Mesendoderm (in vitro differentiated cells): ENCODE measurements at regions not wholly inside any gene's neighbourhood (a gene's known extent, or its start where the extent isn't known, plus 50 kb on each side); places are given as distances from the start of the nearest gene placed in this dataset.
"Not testable (repeated sequence)": the region's sequence is repeated elsewhere in the genome, so short reads cannot be mapped to it uniquely, and the experiment has no call there.

Source experiments
- DNase-seq: peaks from one replicate; pipeline ENCODE4 v3.0.0; 2013
- H2AK5ac ChIP-seq: 2 replicates; pipeline ENCODE4 v1.6.1; 2013; ENCODE audit warnings: low read length, inconsistent platforms
- H2BK120ac ChIP-seq: 2 replicates; pipeline ENCODE4 v1.6.1; 2013; ENCODE audit warnings: low read depth, mild to moderate bottlenecking, low read length, moderate library complexity, mixed read lengths
- H2BK15ac ChIP-seq: replicated peaks from 2 replicates; pipeline ENCODE4 v1.6.1; 2013; ENCODE audit warnings: low read depth, mild to moderate bottlenecking, moderate library complexity
- H2BK5ac ChIP-seq: 2 replicates; pipeline ENCODE4 v1.6.1; 2013; ENCODE audit warnings: low read length, inconsistent platforms
- H3K18ac ChIP-seq: 2 replicates; pipeline ENCODE4 v1.6.1; 2013; ENCODE audit warnings: mild to moderate bottlenecking, low read length, mixed read lengths
- H3K23ac ChIP-seq: one replicate; pipeline ENCODE4 v1.6.1; 2013; ENCODE audit warnings: low read length
- H3K27ac ChIP-seq: 2 replicates; pipeline ENCODE4 v1.5.1; 2013; ENCODE audit warnings: low read depth, mild to moderate bottlenecking, inconsistent platforms, low read length, moderate library complexity
- H3K27me3 ChIP-seq: 2 replicates; pipeline ENCODE4 v1.6.1; 2013; ENCODE audit warnings: low read length, control low read depth, mild to moderate bottlenecking, inconsistent platforms; ENCODE audit not compliant: insufficient read depth, poor library complexity
- H3K36me3 ChIP-seq: 2 replicates; pipeline ENCODE4 v1.6.1; 2013; ENCODE audit warnings: low read length, inconsistent platforms; ENCODE audit not compliant: control insufficient read depth, insufficient read depth
- H3K4ac ChIP-seq: one replicate; pipeline ENCODE4 v1.6.1; 2013; ENCODE audit warnings: low read depth, mild to moderate bottlenecking, low read length, moderate library complexity
- H3K4me1 ChIP-seq: 2 replicates; pipeline ENCODE4 v1.6.1; 2013; ENCODE audit warnings: low read depth, low read length, inconsistent platforms; ENCODE audit not compliant: control insufficient read depth
- H3K4me2 ChIP-seq: 2 replicates; pipeline ENCODE4 v1.6.1; 2013; ENCODE audit warnings: low read length
- H3K4me3 ChIP-seq: 2 replicates; pipeline ENCODE4 v1.5.1; 2013; ENCODE audit warnings: mild to moderate bottlenecking, low read length
- H3K56ac ChIP-seq: one replicate; pipeline ENCODE4 v1.6.1; 2013; ENCODE audit warnings: low read length
- H3K79me1 ChIP-seq: 2 replicates; pipeline ENCODE4 v1.6.1; 2013; ENCODE audit warnings: low read length, inconsistent platforms
- H3K79me2 ChIP-seq: 2 replicates; pipeline ENCODE4 v1.6.1; 2013; ENCODE audit warnings: mild to moderate bottlenecking, low read length; ENCODE audit not compliant: control insufficient read depth, insufficient read depth
- H3K9ac ChIP-seq: 2 replicates; pipeline ENCODE4 v1.6.1; 2013; ENCODE audit warnings: low read length, inconsistent platforms
- H4K5ac ChIP-seq: one replicate; pipeline ENCODE4 v1.6.1; 2013; ENCODE audit warnings: low read length
- H4K8ac ChIP-seq: one replicate; pipeline ENCODE4 v1.6.1; 2013; ENCODE audit warnings: low read depth, mild to moderate bottlenecking, control low read depth, low read length, moderate library complexity
- WGBS: extraction: QIAGEN DNeasy Blood & Tissue Kit; methylation state at CpG from one replicate; pipeline ENCODE4 v1.1.7; 2013; ENCODE audit warnings: low lambda C conversion rate, missing lambda C conversion rate; ENCODE audit not compliant: insufficient coverage; ENCODE audit errors: extremely low coverage; 5-methylcytosine and 5-hydroxymethylcytosine counted together

DNA sequence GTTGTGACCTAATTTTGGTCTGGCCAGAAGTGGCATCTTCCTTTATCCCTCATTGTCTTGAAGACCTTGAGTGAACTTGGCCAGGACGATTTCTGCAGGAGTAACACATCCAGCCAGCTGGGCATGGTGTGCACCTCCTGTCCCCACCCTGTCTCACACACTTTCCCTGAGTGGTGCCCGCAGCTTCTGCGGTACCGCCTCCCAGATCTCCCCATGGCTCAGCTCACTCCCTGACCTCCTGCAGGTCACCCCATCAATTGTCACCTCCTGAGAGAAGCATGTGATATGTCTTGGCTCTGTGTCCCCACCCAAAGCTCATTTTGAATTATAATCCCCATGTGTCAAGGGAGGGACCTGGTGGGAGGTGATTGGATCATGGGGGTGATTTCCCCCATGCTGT lies 50.2 kb upstream of the TP53I11 start:
- no CpG with 5 or more reads among the region's 4 CpGs for WGBS
- no peaks in the 10 kb centered on the region for H3K36me3 ChIP-seq
- H4K8ac ChIP-seq, result no peak overlapping the region
- no peaks in the 10 kb centered on the region for H3K79me2 ChIP-seq
- H4K5ac ChIP-seq, result no peak overlapping the region
- H3K27ac ChIP-seq, result no peak overlapping the region
- H3K79me1 ChIP-seq, result no peaks in the 10 kb centered on the region
- H3K9ac ChIP-seq, result no peak overlapping the region
- H2AK5ac ChIP-seq, result no peak overlapping the region
- no peak overlapping the region for H3K23ac ChIP-seq
- no peak overlapping the region for H2BK15ac ChIP-seq
- no peak overlapping the region for H3K4me2 ChIP-seq
- DNase-seq, result no peak
- H2BK5ac ChIP-seq, result no peak overlapping the region
- no peak overlapping the region for H3K18ac ChIP-seq
- no peak overlapping the region for H3K4ac ChIP-seq
- H3K4me3 ChIP-seq, result no peak overlapping the region
- no peaks in the 10 kb centered on the region for H3K27me3 ChIP-seq
- H3K4me1 ChIP-seq, result no peaks in the 10 kb centered on the region
- H3K56ac ChIP-seq, result no peak overlapping the region
- no peak overlapping the region for H2BK120ac ChIP-seq

DNA sequence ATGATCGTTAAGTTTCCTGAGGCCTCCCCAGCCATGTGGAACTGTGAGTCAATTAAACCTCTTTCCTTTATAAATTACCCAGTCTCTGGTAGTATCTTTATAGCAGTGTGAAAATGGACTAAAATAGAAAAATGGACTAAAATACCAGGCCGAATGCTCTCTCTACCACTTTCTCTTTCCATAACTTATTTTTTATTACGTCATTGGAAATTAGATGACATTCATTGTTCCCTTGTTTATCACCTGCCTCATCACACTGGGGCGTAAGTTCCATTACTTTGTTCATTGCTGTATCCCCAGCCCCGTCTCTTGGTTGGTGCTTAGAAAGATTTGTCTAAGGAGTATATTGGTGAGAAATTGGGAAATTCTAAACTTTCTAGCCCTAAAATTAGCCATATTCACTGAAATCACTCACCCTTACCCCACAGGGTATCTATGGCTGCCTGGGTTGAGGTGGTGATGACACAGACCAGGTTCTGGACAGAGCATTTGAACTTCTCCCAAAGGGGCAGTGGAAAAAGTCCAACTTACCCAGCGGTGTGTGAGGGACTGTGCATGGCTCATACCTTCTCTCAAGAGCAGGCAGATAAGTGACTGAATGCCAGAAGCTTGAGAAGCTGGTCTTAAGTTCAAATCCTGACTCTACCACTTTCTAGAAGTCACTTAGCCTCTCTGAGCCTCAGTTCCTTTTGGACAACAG lies 50.9 kb upstream of the TP53I11 start:
- no peak overlapping the region for H3K4me2 ChIP-seq
- no peak for DNase-seq
- H3K9ac ChIP-seq, result no peak overlapping the region
- H2BK120ac ChIP-seq, result no peak overlapping the region
- no peak overlapping the region for H3K27ac ChIP-seq
- H3K79me2 ChIP-seq, result no peaks in the 10 kb centered on the region
- no peak overlapping the region for H2BK5ac ChIP-seq
- H4K5ac ChIP-seq, result no peak overlapping the region
- H3K4me1 ChIP-seq, result no peaks in the 10 kb centered on the region
- no peak overlapping the region for H2AK5ac ChIP-seq
- no peak overlapping the region for H3K56ac ChIP-seq
- no peaks in the 10 kb centered on the region for H3K27me3 ChIP-seq
- H4K8ac ChIP-seq, result no peak overlapping the region
- no peak overlapping the region for H3K23ac ChIP-seq
- H3K4me3 ChIP-seq, result no peak overlapping the region
- no peaks in the 10 kb centered on the region for H3K36me3 ChIP-seq
- no CpG with 5 or more reads among the region's 6 CpGs for WGBS
- H3K4ac ChIP-seq, result no peak overlapping the region
- H3K18ac ChIP-seq, result no peak overlapping the region
- H3K79me1 ChIP-seq, result no peaks in the 10 kb centered on the region
- no peak overlapping the region for H2BK15ac ChIP-seq

DNA sequence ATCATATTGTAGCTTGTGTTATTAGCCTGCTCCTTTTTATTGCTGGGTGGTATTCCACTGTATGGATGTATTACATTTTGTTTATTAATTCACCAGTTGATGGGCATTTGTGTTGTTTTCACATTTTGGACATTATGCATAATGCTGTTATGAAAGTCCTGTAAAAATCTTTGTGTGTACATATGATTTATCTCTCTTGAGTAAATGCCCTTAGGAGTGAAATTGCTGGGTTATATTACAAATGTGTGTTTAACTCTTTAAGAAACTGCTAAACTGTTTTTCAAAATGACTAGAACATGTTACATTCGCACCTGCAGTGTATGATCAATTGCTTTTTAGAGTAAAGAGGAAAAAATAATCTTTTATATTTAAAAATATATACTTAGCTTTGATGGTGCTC lies 54.4 kb upstream of the TP53I11 start:
- no peak overlapping the region for H3K23ac ChIP-seq
- no peaks in the 10 kb centered on the region for H3K27me3 ChIP-seq
- no peak overlapping the region for H3K4me3 ChIP-seq
- no peak overlapping the region for H3K27ac ChIP-seq
- H4K5ac ChIP-seq, result no peak overlapping the region
- H2BK15ac ChIP-seq, result no peak overlapping the region
- no peak overlapping the region for H3K56ac ChIP-seq
- H2BK120ac ChIP-seq, result no peak overlapping the region
- no peak for DNase-seq
- no peak overlapping the region for H2AK5ac ChIP-seq
- no peak overlapping the region for H3K9ac ChIP-seq
- no peaks in the 10 kb centered on the region for H3K79me2 ChIP-seq
- H2BK5ac ChIP-seq, result no peak overlapping the region
- no peak overlapping the region for H3K4ac ChIP-seq
- no peak overlapping the region for H3K18ac ChIP-seq
- no peaks in the 10 kb centered on the region for H3K4me1 ChIP-seq
- H3K4me2 ChIP-seq, result no peak overlapping the region
- H3K36me3 ChIP-seq, result no peaks in the 10 kb centered on the region
- no peaks in the 10 kb centered on the region for H3K79me1 ChIP-seq
- H4K8ac ChIP-seq, result no peak overlapping the region
- WGBS, result no CpG with 5 or more reads among the region's 1 CpG

DNA sequence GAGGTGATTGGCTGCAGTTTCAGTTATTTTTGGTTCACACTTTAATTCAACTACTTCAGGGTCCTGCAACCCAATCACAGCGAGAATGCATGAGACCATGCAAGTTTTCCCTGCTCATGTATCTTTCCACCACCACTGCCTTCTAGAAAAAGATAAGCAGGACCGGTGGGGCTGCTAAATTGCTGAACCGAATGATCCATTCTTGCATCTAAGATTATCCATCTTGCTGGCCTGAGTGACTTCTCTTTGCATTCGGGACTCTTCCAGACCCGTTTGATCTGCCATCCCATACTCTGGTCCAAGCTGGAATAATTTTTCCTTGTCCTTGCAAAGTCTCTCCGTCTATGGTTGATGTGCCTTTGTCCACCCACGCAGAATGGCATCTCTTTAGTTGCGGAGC lies 56.3 kb upstream of the TP53I11 start:
- no peaks in the 10 kb centered on the region for H3K4me1 ChIP-seq
- no peaks in the 10 kb centered on the region for H3K79me1 ChIP-seq
- no peak overlapping the region for H2BK120ac ChIP-seq
- no peak overlapping the region for H3K27ac ChIP-seq
- no peak overlapping the region for H3K23ac ChIP-seq
- H3K56ac ChIP-seq, result no peak overlapping the region
- no peaks in the 10 kb centered on the region for H3K27me3 ChIP-seq
- no peaks in the 10 kb centered on the region for H3K36me3 ChIP-seq
- no peak overlapping the region for H3K4ac ChIP-seq
- no peak overlapping the region for H3K9ac ChIP-seq
- no CpG with 5 or more reads among the region's 8 CpGs for WGBS
- H3K4me3 ChIP-seq, result no peak overlapping the region
- no peak overlapping the region for H2BK5ac ChIP-seq
- no peak overlapping the region for H3K4me2 ChIP-seq
- no peak for DNase-seq
- H2AK5ac ChIP-seq, result no peak overlapping the region
- H3K79me2 ChIP-seq, result no peaks in the 10 kb centered on the region
- no peak overlapping the region for H4K5ac ChIP-seq
- H3K18ac ChIP-seq, result no peak overlapping the region
- no peak overlapping the region for H2BK15ac ChIP-seq
- H4K8ac ChIP-seq, result no peak overlapping the region

GRCh38 chr11:45015983-45016382 lies 65.3 kb upstream of the TP53I11 start:
- H3K79me2 ChIP-seq, H2BK120ac ChIP-seq, H3K36me3 ChIP-seq, H3K27ac ChIP-seq, H3K4me1 ChIP-seq, H3K27me3 ChIP-seq, H3K9ac ChIP-seq, H3K18ac ChIP-seq, DNase-seq, H3K4me3 ChIP-seq, H4K8ac ChIP-seq, H3K4ac ChIP-seq, H2BK5ac ChIP-seq, H2BK15ac ChIP-seq, H3K56ac ChIP-seq, H3K23ac ChIP-seq, H3K79me1 ChIP-seq, H2AK5ac ChIP-seq, H4K5ac ChIP-seq, H3K4me2 ChIP-seq: not testable (repeated sequence)
- no CpG with 5 or more reads among the region's 5 CpGs for WGBS

DNA sequence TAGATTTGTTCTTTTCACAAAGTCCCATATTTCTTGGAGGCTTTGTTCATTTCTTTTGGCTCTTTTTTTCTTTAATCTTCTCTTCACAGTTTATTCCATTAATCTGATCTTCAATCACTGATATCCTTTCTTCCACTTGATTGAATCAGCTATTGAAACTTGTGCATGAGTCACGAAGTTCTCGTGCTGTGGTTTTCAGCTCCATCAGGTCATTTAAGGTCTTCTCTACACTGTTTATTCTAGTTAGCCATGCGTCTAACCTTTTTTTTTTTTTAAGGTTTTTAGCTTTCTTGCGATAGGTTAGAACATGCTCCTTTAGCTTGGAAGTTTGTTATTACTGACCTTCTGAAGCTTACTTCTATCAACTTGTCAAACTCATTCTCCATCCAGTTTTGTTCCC lies 65.8 kb upstream of the TP53I11 start:
- H3K4ac ChIP-seq, H3K36me3 ChIP-seq: not testable (repeated sequence)

More for the DNA sequence above, 65.8 kb upstream of the TP53I11 start:
- H3K9ac ChIP-seq, H3K27me3 ChIP-seq, H3K56ac ChIP-seq, H4K5ac ChIP-seq, H3K79me1 ChIP-seq, H3K4me3 ChIP-seq, H3K79me2 ChIP-seq, H4K8ac ChIP-seq, H3K4me1 ChIP-seq, H2BK5ac ChIP-seq, H2BK120ac ChIP-seq, DNase-seq, H2AK5ac ChIP-seq, H3K23ac ChIP-seq, H3K27ac ChIP-seq, H2BK15ac ChIP-seq, H3K18ac ChIP-seq, H3K4me2 ChIP-seq: not testable (repeated sequence)
- no CpG with 5 or more reads among the region's 4 CpGs for WGBS
